MV-4-11 (cell line): ENCODE measurements at regions not wholly inside any gene's neighbourhood (a gene's known extent, or its start where the extent isn't known, plus 50 kb on each side); places are given as distances from the start of the nearest gene placed in this dataset.

Experiments
- DNase-seq: peaks from one replicate; lab custom pipeline; 2025; lab: John Stamatoyannopoulos, UW

DNA sequence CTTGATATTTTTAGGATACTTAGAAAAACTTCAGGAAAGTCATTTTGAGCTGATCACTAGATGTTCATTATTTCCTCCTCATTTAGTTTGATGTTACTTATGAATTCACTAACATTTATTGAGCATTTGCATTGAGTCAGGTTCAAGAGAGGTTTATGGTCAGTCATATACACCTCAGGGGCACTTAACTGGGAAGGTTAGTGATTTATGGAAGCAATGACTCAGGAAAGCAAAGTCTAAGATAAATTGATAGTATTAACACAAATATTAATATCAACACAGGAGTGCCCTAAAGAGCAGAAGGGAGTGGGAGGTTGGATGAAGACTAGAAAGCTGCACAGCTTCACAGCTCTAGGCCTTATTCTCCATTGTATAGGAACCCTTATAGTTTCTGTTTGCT lies 177.0 kb upstream of the TNFAIP3 start:
- DNase-seq = no peak

DNA sequence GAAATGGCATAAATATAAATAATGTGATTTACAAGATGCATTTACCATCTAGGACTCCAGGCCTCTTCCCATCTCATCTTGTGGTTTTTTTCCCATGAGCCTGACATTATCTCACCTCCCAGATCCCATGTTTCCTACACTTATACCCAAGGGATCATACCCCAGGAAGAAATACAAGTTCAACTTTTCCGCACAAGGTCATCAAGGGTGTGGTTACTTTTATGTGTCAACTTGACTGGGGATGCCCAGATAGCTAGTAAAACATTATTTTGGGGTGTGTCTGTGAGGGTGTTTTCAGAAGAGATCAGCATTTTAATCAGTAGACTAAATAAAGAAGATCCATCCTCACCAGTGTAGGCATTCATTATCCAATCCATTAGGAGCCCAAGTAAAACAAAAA lies 176.3 kb upstream of the TNFAIP3 start:
- DNase-seq = no peak

DNA sequence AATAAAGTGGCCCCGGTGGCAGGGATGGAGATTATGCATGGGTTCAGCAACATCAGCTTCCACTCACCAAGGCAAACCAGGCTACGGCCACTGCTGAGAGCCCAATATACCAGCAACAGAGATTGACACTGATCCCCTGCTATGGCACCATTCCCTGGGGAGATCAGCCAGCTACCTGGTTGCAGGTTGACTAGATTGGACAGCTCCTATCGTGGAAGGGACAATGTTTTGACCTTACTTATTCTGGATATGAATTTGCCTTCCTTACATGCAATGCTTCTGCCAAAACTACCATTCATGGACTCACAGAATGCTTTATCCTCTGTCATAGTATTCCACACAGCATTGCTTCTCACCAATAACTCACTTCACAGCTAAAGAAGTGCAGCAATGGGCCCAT lies 174.8 kb upstream of the TNFAIP3 start:
- no peak for DNase-seq

DNA sequence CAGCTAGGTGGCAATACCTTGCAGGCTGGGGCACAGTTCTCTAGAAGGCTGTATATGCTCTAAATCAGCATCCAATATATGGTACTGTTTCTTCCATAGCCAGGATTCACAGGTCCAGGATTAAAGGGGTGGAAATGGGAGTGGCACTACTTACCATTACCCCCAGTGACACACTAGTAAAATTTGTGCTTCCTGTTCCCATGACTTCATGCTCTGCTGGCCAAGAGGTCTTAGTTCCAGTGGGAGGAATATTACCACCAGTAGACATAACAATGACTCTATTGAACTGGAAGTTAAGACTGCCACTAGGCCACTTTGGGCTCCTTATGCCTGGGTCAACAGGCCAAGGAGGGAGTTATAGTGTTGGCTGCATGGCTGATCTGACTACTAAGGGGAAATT lies 174.3 kb upstream of the TNFAIP3 start:
- no peak for DNase-seq

DNA sequence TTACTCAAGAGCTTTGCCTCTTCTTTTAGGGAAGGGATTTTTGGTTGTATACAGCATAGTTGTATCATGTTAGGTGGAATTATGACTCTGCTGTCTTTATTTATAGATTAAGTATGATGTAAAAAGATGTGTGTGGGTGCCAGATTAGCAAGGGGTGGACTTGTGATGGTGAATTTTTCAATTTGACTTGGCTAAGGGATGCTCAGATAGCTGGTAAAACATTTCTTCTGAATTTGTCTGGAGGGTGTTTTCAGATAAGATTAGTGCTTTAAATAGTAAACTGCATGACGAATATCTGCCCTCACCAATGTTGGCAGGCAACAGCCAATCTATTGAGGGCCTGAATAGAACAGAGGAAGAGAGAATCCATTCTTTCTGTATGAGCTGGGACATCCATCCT lies 173.3 kb upstream of the TNFAIP3 start:
- DNase-seq = no peak

DNA sequence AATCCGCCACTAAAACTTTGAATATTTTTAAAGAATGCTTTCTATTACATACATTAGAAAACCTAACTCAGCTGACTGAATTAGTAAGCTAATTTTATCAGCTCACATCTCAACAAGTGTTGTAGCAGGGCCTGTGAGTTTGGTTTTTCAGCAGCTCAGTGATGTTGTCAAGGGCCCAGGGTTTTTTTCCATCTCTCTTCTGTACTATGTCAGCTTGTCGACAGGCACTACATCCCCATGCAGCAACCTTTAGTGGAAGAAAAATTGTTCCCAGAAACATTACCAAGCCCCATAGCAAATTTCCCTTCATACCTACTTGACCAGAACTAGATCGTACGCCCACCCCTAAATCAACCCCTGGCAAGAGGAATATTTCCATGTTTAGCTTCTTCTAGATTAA lies 170.3 kb upstream of the TNFAIP3 start:
- no peak for DNase-seq

DNA sequence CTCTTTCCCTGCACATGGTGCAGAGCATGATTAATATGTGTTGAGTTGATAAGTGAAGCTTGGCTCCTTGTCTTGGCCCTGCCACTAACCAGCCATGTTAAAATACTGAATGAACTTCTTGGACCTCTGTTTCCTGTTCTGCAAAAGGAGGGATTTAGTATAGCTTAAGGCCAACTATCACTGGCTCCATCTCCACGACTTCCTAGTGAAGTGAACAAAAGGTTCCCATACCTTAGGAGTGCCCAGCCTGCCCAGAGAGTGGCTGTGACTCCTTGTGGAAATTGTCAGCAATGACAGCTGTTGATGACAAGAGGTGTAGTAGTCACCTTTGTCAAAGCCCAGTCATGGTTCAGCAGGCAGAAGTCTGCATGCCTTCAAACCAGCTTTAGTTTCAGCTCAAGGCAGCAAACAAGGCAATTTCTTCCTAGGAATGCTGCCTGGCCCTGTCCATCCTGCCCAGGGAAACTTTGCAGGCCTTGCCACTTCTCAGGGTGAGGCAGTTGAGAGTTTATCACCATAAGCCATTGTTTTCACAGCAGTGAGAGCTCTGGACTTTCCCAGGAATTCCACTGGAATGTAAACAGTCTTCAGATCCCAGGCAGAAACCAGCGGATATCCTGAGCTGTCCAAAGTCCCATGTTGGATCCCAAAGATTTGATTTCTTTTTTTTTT lies 169.7 kb upstream of the TNFAIP3 start:
- no peak for DNase-seq

DNA sequence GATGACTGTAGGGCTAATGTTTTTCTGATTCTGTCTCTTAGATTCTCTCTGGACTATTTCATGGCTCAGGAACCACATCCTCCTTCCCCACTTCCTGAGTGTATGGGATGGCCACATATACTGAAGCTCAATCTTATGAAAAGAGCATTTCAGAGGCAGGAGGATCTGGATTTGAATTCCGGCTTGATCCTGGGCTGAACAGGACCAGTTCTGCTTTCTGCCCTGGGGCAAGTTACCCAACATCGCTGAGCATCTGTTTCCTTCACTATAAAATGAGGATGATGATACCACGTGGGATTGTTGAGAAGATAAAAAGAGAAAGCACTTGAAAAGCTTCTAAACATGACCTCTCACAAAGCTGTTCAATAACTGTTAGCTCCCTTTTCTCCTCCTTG lies 168.4 kb upstream of the TNFAIP3 start:
- peak; percentile 95 for DNase-seq

DNA sequence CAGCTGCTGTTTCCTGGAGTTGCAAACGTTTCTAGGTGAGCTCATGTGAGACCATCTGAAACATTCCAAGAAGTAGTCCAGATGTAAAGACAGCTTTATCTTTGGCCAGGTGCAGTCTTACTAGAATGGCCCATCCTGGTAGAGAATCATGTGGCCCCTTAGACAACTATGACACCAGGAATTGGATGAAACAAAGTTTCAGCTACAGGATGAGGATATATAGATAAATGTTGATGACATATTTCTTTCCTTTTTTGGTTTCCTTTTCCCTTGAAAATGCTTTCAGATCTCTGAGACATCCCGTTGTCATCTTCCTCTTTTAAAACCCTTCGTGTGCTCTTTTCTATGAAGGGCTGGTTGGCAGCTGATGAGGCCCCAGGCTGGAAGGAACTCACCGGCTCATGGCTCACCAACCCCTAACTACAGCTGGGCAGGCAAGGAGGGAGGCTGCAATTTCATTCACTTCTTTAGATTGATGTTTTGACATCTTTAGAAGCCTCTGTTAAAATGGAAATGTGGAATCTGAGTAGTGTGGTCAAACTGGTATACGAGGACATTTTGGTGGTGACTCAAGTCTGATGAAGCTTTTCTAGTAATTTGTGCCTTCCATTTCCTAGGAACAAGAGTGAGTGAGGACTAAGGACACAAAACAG lies 167.9 kb upstream of the TNFAIP3 start:
- DNase-seq = peak; percentile 90

DNA sequence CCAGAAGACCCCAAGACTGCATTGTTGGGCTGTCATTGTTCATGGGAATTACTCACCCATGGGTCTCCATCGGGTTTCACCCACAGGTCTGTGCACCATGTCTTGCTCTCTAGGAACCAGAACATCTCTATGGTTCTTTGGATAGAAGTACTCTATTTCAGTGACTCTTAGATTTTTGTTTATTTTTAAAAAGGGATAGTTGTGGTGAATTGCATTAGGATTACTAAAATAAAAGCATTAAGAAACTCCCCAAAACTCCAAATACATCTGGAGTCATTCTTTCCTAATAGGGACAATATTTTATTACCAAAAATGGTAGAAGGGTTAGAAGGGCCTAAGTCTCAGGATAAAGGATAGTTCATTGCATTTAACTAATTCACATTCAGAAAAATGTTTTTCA lies 166.9 kb upstream of the TNFAIP3 start:
- DNase-seq = no peak

DNA sequence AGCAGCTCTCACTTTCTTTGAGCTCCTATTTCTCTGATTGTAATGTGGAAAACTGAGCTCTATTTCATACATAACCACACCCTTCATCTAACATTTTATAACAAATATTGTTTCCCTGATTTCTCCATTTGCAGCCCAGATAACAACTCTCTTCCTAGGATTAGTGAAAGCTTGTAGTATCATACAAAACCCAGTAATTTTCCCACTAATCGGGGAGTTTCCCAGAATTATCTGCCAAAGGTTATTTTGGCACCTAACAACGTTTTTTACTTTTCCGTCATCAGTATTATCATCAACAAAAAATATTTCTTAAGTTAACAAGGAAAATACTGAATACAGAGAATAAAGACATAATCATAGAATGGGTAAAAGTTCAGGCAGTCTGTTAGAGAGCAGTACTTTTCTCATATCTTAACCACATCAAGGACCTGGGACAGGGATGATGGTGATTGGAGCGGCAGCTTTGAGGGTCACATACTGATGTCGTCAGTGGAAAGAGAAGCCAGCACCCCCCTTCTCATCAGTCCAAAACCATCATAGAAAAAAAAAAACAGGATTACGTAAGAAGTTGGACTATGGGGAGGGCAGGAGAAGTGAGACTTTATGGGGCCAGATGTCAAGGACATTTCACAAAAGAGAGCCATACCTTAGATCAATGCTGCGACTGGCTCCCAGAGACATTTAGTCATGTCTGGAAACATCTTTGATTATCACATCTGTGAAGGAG lies 166.1 kb upstream of the TNFAIP3 start:
- DNase-seq = peak; percentile 53

DNA sequence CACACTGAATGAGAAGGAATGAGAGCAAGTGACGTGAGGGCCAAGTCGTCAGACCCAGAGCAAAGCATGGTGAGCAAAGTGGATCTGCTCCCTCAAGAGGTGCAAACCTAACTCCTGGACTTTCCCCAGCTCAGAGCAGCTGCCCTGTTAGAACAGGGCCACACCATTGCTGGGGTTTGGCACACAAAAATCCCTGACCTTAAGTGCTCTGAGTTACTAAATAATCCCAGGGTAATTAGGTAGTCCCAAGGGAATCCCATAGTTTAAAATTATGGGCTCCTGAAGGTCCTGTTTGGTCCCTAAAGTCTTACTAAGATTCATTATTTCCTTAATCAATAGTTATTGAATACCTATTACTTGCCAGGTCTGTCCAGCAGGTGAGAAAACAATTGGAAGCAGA lies 165.1 kb upstream of the TNFAIP3 start:
- no peak for DNase-seq

DNA sequence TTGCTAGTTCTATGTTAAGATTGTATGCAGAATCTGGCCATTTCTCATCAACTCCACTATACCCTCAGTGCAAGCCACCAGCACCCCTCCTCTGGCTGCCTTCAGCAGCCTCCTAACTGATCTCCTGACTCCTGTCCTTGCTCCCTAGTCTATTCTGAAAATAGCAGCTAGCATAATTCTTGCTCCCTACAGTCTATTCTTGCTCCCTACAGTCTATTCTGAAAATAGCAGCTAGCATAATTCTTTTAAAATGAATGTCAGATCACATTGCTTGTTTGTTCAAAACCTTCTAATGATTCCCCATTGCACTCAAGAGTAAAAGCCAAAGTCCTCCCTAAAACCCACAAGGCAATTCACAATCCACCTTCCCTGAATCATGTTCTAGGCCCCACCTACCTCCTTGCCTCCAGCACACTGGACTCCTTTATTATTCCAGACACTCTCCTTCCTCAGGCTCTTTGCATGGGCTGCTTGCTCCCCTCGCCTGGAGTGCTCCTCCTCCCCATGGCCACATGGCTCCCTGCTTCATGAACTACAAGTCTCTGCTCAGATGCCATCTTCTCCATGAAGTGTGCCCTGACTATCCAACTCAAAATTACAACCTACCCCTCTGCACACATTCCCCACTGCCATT lies 164.2 kb upstream of the TNFAIP3 start:
- DNase-seq = no peak

DNA sequence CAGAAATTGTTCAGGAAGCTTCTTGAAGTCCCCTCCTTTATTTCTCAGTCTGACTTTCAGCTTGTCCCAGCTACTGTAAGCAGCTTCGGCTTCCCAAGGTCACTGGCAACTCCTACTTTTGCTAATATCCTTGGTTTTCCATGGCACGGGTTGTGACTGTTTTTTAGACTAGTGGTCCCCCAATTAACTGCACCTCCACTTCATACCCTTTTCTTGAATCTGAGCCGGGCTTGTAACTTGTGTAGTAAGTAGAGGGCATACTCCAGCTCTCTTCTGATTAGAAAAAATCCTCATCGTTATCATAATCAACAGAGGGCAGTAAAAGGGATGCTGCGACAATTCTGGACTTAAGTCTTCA lies 162.3 kb upstream of the TNFAIP3 start:
- DNase-seq = no peak

DNA sequence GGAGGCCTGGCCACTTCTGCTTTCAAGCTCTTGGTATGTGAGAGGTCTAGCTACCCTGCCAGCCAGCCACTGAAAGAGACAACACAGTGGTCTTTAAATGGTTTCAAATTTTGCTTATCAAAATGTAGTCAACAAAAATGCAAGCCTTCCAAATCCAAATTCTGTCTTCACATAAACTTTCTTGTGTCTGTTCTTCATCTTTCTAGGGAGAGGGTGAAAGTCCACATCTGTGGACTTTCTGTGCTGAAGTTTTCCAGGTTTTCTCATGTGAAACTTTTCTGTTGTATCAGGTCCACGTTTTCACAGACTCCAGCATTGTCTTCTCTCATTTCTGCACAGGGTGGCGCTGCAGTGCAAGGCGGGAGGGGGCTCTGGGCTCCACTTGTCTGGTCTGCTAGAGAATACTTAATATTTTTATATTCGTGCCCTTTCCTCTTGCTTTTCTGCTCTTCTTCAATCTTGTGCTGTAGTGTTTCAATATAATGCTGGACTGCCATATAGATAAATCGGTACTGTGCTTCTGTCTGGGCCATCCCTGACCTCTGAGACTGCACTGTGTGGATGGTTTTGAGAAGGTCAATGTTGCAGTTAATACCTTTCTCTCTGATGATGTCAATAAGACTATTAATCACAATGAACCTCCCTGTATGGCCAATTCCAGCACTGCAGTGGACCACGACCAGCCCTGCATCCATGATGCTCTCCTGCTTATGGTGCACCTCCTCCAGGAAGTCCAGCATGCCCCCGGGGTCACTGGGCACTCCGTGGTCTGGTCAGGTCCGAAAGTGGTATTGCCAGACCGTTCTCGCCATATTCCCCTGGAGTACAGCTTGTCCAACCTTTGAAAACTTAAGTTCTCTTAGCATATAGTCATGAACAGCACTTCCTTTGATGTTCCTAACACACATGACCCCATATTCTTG lies 161.6 kb upstream of the TNFAIP3 start:
- DNase-seq = peak; percentile 66

DNA sequence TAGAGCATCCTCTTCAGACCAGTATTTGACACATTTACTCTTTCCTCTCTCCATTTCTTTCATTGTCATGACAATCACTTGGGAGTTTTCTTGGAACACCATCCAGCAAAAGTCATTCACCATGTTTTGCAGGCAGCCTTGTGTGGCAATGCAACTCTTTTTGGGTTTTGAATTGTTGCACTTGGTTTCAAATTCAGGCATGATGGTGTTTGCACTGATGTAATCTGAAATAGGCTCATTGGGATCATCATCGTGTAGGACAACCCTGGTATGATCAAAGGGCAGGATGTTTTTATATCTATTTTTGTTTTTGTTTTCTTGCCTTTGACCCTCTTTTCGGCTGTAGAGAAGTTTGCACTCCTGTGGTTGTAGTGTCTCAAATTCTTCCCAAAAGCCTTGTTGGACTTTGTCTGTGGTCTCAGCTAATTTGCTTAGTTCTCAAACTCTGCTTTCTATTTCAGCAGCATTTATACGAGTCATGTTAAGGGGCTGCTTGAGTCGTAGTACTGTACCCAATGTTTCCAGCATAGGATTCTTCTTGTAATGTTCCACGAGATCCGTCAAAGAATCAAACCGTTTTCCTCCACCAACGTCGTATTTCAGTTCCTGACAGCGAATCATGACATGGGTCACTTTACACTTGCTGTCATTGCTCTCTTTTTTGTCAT lies 160.8 kb upstream of the TNFAIP3 start:
- DNase-seq = no peak

DNA sequence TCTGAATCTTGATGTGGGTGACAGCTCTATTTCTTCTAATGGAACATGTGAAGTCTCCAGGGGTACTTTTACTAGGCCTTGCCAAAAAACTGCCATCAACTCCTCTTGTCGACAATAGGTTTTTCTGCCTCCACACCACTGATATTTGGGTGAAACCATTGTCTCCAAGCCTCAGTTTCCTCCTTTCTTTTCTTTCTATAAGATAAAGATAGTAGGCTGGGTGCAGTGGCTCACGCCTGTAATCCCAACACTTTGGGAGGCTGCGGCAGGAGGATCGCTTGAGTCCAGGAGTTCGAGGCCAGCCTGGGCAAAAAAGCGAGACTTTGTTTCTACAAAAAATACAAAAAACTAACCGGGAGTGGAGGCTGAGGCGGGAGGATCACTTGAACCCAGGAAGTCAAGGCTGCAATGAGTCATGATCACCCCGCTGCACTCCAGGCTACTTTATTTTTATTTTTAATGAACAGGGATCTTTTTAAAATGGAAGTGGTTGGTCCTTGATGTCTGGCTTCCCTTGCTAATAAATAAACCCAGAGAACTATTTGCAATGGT lies 159.9 kb upstream of the TNFAIP3 start:
- DNase-seq = no peak

DNA sequence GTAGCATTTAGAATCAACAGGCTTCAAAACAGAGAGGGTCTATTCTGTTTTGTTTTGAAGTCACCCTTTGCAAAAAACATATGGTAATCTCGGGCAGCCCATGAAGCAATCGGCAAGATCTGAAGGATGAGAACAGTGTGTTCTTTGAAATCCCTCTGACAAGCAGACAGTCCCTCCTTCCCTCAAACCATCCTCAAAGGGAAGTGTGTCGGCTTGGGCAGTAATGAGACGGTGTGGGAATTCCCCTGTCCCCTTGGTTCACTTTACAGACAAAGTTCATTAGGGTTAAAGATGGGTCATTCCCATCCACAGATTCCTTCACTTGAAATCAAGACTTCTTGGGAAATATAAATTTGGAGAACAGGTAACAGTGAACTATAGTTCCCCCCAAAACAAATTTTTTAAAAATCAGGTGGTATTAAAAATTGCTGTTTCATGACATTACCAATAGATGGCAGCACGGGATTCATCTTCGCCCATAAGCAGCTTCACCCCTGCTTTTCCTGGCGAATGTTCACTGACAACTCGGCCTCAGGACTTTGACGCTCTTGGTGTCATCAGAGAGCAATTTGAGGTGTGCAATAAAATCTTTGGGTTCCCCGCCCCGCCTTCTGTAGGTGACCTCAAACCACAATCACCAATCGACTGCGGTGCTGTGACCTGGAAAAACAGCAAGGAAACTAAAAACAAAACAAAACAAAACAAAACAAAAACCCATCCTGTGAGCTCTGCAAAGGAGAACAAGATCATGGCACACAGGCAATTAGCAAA lies 159.3 kb upstream of the TNFAIP3 start:
- peak; percentile 73 for DNase-seq

DNA sequence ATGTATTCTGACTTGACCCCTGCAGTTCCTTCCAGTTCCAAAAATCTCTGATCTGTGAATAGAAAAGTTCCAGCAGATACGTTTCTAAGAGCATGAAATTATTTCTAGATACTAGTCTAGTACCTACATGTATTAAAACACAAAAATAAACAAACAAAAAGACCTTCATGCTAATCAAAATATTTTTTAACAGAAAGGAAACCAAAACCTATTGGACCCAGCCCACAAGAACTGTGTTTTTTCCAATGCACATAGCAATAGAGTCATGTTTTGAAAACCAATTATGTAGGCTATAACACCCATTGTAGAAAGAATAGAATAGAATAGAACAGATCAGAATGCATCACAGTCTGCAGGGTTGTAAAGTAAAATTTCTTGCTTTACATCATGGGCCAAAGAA lies 158.6 kb upstream of the TNFAIP3 start:
- DNase-seq = no peak
